ENCODE measurements at regions not wholly inside any gene's neighbourhood (a gene's known extent, or its start where the extent isn't known, plus 50 kb on each side); places are given as distances from the start of the nearest gene placed in this dataset.
A peak's percentile ranks its signal among the peaks of the same experiment; 100 is the strongest.

GRCh38 chr13:74084375-74084935, 49.7 kb downstream of the KLF12 start:
- ATAC-seq, result no peak

DNA sequence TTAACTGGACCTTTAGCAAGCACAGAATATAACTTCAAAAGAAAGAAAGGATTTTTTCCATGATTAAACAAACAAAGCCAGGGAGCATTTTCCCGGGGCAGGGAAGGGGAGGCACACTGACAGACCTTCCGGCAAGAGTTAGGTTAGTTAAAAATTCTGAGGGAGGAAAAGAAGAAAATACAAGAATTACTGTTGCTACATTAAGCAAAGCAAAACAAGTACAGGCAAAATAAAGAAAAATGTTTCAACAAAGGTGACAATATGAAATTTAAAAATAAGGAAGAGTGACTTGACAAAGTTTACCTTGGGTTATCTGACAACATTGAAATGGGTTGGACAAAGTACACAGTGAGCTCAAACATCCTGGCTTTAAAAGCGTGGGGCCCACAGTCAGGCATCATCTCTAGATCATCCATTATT, 51.5 kb downstream of the KLF12 start:
- ATAC-seq, result no peak

- no peak for ATAC-seq
Observed at GRCh38 chr13:74080762-74081161, 53.4 kb downstream of the KLF12 start.

DNA sequence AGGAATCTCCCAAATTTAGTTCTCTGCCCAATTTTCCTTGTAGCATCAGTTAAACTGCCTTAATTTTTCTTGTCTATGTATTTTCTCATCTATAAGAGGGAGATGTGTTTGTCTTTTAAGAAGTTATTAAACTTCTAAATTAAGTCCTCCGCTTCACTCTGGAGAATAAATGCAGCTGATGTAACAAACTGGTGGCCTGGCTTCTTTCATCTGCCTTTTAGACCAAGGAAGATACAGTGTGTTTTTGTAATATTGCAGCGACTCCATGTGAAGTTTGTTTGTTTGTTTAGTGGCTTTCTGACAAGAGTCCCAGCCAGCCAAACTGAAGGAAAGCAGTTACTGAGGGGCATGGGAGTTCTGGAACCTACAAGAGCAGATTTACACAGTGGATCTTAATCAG, 56.4 kb downstream of the KLF12 start:
- no peak for ATAC-seq

- no peak for ATAC-seq
Observed at GRCh38 chr13:74077375-74077774, 56.8 kb downstream of the KLF12 start.

DNA sequence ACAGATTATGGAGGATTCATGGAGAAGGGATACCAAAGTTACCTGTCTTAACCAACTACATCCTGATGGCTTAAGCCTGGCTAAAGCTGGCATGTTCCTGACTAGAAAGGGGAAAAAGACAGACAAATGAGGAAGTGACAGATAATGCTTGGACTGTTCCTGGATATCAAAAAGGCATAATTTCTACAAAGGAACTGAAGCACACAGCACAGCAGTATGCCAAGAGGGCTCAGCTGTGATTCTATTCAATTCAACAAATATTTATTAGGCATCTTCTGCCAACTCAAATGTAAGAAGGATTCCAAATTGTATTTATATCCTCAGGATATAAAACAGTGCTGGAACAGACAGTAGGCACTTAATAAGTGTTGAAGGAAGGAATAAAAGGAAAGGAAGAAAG, 59.5 kb downstream of the KLF12 start:
- no peak for ATAC-seq

DNA sequence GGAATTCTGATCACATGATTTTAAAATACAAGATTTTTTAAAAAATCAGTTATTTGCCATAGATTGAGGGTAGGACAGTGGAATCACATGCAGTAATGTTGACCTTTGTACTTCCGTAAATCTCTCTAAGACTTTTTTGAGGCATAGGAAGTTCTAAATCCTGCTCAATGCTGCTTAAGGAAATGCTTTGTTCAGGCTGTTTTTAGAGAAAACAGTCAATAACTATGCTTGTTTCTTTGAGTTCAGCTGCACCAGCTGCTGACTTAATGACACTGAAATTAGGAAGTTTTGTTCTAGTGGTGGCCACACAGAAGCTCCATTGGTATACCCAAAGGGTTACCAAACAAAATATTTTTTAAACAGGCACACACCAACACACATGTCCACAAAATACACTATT, 60.9 kb downstream of the KLF12 start:
- ATAC-seq, result no peak

DNA sequence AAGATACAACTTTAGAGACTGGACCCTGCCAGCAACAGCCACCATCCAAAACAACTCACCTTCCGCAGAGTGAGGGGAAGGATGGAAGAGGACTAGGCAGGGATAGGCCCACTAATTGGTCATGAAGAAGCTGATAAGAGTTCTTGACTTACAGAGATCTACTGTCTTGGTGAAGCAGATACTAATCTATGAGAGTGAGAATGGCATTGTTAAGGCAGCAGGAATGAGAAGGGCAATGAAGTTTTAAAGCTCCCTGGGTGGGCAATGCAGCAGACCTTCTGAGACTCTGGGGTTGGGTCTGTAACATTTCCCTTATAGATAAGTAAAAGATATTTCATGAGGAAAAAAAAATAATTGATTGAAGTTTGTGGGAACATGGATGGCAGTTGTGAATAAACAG, 63.7 kb downstream of the KLF12 start:
- ATAC-seq, result no peak

GRCh38 chr13:74070065-74070464, 64.1 kb downstream of the KLF12 start:
- no peak for ATAC-seq

GRCh38 chr13:74068471-74068870, 65.7 kb downstream of the KLF12 start:
- no peak for ATAC-seq

DNA sequence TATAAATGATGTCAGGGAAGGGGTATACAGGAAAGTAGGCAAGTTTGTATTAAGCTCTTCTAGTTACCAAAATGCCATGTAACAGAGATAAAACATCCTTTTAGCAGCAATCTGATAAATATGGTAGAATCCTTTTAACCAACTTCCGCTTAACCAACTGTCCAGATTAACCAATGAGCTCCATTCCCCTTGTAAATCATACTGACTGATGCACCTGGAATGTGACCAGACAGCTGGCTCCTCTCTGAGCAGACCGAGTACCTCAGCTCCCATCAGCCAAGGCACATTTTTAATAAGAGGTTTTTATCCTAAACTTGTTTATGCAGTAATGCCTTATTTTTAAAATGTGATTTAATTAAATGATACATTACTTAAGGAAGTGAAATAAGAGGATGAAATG, 66.4 kb downstream of the KLF12 start:
- ATAC-seq, result no peak

GRCh38 chr13:74066937-74067336, 67.3 kb downstream of the KLF12 start:
- ATAC-seq, result no peak

DNA sequence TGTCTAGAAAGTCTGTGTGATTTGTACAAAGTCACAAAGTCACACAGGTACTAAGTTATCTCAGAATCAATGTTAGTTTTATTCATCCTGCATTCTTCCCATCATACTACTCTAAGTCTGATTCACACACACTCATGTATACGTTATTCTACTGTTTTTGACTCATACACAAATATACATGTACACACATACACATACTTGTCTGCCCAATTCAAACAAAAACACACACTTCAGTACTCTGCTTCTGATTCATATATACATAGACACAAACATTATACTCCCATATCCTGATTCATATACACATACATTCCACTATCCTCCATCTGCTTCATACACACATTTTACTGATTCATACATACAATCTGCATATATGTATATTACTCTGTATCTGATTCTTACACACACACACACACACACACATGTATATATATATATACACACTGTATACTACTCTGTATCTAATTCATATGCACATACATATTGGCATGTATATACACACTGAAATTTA, 69.3 kb downstream of the KLF12 start:
- no peak for ATAC-seq

GRCh38 chr13:74063533-74064100, 70.6 kb downstream of the KLF12 start:
- ATAC-seq, result no peak

DNA sequence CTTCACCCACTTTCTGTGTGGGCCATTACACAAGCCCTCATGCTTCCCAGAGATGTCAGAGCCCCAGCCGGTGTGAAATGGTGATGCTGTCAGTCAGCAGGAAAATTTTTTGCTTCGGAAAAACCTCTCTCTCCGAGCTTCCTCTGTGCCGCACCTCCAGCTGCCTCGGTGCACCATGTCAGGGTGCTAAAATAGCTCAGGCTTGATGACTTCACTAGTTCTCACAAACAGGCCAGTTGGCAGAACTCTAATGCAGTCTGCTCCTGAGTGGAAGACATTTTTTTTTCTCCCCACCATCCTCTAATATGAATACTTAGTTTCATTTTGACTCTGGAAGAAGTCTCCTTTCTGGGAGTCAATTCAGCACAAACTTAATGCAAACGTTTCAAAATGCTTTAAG, 71.3 kb downstream of the KLF12 start:
- ATAC-seq, result no peak

DNA sequence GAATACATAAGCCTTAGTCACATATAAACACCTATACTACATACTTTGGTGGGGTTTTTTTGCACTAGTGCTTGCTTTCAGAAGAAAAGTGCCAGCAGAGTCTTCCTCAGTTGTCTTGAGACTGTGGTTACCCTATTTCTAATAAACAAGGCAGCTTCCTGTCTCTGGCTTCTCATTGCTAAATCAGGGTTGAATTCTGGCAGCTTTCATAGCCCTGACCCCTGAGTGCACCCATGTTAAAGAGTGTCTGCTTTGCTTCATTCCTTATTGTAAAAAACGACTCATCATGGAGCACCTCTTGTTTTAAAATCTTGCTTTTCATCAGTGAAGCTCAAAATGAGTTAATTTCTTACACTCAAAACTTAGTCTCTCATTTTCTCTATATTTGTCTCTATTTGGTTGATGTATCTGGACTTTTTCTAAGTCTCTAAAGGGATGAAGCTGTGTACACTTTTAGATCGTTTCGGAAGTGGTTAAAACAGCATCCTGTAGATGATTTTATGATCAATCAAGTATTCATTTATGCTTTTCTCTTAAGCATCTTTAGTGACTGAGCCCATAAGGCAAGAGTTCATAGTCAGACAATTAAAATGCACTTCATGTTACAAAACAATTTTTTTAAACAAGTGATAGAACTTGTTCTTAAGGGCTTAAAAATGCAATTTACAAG, 72.1 kb downstream of the KLF12 start:
- no peak for ATAC-seq

DNA sequence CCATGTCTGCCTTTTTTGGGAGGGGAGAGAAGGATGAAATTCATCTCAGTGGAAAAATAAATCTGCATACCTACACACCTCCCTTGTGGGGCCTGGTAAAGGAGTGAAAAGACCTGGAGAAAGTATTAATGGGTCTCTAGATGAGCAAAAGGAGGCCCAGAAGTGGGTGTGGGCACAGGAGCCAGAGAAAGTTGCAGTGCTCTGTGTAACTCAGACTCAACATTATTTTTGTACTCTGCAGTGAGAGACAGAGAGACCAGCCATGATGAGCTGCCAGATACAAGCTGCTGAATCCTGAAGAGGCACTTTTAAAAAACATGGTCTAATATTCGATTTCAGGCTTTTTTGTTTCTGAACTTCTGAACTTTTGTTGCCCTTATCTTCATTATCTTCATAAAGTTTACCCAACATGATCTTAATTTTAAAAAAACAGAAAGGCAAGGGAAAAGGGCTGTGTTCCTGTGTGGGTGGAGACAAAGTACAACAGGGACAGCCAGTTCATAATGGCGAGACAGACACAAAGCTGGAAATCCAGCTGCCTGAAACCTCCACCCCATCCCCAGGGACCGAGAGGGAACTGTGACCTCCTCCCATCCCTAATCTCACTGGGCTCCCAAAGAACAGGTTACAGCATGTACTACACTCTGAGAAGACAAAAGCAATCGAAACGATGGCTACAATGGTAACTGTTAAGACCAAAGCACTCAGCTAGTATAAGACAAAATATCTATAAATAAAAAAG, 77.2 kb downstream of the KLF12 start:
- ATAC-seq, result peak; percentile 26

- ATAC-seq, result no peak
Observed at GRCh38 chr13:74052402-74052928, 81.7 kb downstream of the KLF12 start.

DNA sequence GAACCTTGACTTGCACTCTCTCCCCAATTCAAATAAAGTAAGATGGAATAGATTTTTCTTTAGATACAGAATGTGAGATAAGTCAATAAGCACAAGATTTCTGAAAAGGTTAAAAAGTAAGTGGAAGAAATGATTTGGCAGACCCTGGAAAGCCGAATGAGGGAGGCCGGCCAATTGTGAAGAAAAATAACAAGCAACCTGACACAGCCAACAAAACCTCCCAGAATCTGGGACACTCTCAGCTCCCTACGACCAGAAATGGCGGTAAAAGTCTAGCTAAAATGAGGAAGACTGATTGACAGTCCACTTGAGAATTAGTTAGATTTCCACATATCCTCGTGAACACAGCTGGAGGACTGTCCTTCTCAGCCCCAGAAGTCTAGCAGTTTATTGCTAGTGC, 85.4 kb downstream of the KLF12 start:
- ATAC-seq, result no peak

DNA sequence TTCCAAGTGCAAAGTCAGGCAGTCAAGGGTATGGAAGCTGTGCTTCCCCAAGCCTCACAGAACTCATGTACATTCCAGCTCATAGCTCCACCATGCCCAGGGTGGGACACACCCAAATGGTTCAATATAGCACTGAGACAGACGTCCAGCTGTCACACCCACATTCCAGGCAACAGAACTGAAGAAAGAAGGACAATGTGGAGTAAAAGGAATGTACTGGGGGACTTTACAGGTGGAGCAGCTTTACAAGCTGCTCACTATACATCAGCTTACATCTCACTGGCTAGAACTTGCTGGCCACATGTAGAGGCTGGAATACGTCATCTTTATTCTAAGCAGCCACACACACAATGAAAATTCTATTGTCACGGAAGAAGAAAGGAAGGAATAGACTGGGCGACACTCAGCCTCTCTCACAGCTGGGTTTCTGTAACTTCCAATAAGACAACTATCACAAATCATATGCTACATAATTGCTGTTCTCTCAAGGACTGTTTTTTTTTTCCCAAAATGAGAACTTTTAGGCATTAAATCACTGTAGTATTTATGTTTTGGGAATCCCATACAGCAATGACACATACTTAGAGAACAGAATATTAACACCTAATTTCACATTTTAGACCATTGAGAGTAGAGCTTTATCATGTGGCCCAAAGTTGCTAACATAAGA, 86.1 kb downstream of the KLF12 start:
- peak; percentile 32 for ATAC-seq

GRCh38 chr13:74046431-74046830, 87.8 kb downstream of the KLF12 start:
- ATAC-seq, result no peak

DNA sequence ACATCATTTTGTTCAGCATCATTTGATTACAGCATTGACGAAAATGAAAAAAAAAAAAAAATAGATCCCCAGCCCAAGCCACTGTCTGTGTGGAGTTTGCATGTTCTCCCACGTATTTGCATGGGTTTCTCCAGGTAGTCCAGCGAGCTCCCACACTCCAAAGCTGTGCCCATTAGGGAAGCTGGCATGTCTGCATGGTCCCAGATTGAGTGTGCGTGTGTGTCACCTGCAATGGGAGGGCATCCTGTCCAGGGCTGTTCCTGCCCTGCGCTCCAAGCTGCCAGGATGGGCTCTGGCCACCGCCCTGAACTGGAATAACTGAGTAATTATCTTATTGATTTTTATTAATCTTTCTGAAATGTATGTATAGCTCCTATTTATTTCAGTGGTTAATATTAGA, 88.6 kb downstream of the KLF12 start:
- no peak for ATAC-seq

- no peak for ATAC-seq
Observed at GRCh38 chr13:74043237-74043636, 91.0 kb downstream of the KLF12 start.

All from esophagus mucosa (tissue), 1 donor.